ENCODE measurements at regions not wholly inside any gene's neighbourhood (a gene's known extent, or its start where the extent isn't known, plus 50 kb on each side); places are given as distances from the start of the nearest gene placed in this dataset.
A peak's percentile ranks its signal among the peaks of the same experiment; 100 is the strongest.
"Not testable (repeated sequence)": the region's sequence is repeated elsewhere in the genome, so short reads cannot be mapped to it uniquely, and the experiment has no call there.

DNA sequence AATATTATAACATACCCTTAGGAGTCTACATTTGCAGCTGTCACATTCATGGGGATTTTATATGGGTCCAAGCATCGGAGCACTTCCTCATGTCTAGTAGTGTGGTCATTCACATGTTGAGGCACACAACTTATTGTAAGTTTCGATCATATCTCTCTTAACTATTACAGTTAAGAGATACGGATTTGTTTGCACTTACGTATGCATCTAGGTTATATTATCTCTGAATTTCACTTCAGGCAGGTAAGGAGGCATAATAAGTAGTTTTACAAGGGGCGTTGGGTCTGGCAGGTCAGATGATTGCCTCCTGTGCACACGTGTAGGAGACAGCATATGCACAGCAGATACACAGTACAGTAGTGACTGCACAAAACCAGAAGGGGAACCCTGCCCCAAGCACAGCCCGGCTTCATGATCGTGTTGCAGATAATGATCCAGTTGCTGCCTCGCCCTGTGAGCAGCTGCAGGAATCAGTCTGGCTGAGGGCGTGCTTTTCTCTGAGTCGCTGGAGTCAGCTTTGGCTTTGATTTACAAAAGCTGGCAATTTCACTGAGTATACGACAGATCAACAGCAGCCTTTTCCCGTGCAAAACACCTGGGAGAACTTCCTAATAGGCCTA lies 302.9 kb upstream of the GATB start:
- DNase-seq (ENCODE audit: low read depth in 2 of 2): peak; percentile 11 to 14

GRCh38 chr4:152062936-152063620 lies 302.3 kb upstream of the GATB start:
- no peak for DNase-seq (ENCODE audit: low read depth in 2 of 2)

DNA sequence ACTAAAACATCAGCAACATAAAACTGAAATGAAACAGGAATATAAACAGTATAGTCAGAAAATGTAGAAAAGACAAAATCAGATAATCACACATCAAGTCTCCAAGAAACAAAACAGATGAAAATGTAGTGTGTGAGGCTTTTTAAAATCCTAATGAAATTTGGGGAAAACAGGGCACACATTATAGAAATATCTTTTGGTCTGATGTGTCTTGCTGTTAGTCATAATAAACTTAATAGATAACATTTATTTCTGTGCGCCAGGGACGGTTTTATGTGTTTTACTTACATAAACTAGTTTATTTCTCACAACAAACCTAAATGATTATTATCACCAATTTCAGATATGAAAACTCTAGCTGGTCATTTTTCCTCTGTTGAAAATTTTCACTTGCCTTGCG lies 293.9 kb upstream of the GATB start:
- DNase-seq (ENCODE audit: low read depth in 2 of 2): no peak

DNA sequence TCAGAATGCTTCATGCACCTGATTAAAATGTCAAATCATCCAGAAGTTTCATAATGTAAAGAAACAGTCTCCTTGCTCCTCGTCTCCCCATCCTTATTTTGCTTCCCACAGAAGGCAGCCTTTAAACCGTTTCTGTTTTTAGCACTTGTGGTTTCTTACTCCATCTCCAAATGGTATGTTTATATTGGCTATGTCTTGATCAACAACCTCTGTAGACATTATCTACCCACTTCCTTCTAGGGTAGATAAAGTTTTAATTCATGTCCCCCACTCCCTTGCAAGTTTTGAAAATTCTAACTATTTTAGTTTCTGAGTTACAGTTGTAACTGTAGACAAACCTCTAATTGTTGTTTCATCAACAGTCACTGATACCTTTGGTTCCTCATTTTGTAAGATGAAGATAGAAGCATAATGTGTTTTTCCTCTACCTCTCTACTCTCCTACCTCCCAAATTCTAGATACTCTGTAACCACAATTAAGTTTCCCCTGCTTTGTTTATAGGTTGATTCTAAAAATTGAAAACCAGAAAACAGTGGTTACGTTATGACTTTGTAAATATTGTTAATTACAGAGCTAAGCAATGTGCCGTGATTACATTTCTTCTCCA lies 291.7 kb upstream of the GATB start:
- no peak for DNase-seq (ENCODE audit: low read depth in 2 of 2)

GRCh38 chr4:152051332-152051731 lies 290.5 kb upstream of the GATB start:
- DNase-seq (ENCODE audit: low read depth in 2 of 2): not testable (repeated sequence)

- DNase-seq (ENCODE audit: low read depth in 2 of 2): no peak
These were observed 289.3 kb upstream of the GATB start for GRCh38 chr4:152050106-152050505.

GRCh38 chr4:152047451-152047850 lies 286.6 kb upstream of the GATB start:
- DNase-seq (ENCODE audit: low read depth in 2 of 2): no peak

DNA sequence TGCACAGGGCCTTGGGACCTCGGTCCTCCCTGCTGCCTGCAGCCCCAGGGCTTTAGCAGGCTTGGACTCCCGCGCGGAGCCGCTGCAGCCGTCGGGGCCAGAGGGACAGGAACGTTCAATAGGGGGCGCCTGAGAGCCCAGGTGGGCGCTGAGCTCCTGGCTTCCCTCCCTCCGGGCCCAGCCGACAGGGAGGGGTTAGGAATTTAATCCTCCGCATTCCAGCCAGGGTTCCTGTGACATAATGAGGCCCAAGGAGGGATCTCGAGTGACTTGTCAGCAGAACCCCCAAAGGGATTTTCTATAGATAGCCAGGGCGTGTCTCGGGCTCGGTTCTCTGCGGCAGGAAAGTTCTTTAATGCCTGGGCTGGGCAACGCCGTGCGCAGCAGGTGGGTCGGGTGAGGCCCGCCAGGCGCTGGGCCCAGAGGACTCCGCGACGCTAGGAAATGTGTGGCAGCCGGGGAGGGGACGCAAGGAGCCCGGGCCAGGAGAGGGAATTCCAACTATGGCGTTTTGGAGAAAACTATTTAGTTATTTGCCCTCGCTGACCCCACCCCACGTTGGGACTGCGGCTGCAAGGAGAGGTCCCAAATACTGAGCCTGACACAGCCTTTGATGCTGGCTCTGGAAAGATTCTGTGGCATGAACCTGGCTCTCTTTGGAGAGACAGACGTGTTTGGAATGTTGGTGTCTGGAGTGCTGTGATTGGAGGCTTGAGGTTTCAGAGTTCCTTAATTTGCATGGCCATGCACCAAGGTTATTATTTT lies 285.2 kb upstream of the GATB start:
- DNase-seq (ENCODE audit: low read depth in 2 of 2): no peak

DNA sequence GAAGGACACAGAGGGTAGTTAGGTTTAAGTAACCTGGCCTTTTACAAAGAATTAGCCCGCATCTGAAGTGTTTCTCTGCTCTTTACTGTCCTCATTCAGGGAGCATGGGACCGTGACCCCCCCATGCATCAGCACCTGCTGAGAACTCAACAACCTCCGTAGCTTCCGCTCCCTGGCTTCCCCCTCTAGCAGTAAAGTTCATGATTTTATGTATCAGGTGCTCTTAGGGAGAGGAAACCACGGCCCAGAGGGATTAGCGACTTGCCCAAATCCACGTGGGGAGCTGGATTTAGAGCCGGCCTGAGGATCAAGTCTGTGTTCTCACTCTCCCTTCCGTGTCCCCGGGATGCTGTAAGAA lies 284.6 kb upstream of the GATB start:
- no peak for DNase-seq (ENCODE audit: low read depth in 2 of 2)

DNA sequence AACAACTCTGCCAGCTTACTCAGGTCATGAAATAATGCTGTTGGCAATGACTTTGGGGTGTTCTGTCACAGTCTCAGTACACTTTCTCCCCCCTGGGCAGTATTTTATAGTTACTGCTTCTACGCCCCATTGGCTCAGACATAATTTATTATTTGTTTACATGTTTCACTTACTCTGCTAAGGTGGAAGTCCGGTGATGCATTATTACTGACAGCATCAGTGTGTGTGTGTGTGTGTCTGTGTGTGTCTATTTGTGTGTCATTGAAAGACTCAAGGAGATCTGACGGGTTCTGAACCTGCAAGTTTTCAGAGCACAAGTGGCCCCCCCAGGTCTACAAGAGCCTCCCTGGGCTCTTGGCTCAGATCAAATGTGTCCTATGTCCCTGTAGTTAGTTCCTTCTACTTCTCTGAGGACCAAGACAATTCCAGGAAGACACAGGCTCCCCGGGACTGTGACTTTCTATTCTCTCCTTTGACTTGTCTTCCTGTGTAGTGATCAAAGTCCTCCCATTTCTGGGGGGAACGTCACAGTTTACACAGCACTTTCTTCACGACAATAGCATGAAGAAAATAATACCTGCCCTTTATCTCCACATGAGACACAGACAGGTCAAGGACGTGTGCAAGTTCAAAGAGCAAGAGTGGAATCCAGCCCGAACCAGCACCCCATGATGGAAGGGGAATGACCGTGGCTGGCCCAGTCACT lies 283.7 kb upstream of the GATB start:
- DNase-seq (ENCODE audit: low read depth in 2 of 2): no peak

DNA sequence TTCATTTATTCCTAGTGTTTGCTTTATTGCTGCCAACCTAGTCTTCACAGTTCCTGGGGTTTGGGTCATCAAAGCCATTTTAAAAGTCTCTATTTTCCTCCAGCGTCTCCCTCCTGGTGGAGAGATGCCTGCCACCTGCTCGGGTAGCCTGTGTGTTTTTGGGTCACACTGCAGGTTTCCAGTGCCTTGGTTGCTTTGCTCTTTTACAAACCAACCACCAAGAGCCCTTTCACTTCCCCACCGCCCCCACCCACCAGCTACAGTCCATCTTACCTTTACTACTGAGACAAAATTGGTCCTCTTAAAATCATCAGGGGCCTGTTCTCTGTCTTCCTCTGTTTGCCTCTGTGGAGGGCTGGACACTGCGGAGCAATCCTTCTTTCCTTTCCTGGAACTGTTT lies 280.5 kb upstream of the GATB start:
- DNase-seq (ENCODE audit: low read depth in 2 of 2): no peak

GRCh38 chr4:152039691-152040090 lies 278.9 kb upstream of the GATB start:
- no peak for DNase-seq (ENCODE audit: low read depth in 2 of 2)

GRCh38 chr4:152039023-152039481 lies 278.2 kb upstream of the GATB start:
- DNase-seq (ENCODE audit: low read depth in 2 of 2): no peak

GRCh38 chr4:152038238-152038637 lies 277.4 kb upstream of the GATB start:
- no peak for DNase-seq (ENCODE audit: low read depth in 2 of 2)

DNA sequence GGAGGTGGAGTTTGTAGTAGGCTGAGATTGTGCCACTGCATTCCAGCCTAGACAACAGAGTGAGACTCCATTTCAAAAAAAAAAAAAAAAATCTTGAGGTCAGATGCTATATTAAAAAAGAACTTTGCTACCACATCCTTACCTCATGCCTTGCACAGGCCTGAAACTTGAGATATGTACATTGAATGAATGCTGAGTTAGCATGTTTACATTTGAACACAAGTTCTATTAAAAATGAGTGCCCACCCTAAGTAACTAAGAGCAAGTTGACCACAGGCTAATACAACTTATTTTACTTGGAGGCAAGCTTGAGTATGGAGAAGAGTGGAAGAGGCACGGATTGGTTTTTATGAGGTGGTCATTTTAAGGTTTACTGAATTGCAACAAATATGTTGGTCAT lies 276.6 kb upstream of the GATB start:
- no peak for DNase-seq (ENCODE audit: low read depth in 2 of 2)

DNA sequence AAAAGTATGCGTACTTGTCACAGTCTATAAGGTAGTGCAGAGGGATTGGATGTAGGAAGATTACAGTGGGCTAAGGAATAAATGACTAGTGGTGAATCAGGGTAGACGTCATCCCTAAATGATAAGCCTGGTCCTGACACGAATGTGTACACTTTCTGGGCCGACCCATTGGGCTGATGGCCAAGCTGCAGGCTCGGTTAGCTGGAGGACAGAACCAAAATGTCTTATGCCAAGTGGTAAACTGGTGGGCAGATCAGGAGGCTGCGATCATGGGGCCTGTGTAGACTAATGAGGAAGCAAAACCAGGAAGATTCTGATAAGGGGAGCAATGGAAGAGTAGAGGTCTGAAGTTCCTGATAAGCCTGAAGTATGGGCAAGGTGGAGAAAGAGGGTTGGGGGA lies 272.8 kb upstream of the GATB start:
- DNase-seq (ENCODE audit: low read depth in 2 of 2): no peak

- DNase-seq (ENCODE audit: low read depth in 2 of 2): no peak
These were observed 271.9 kb upstream of the GATB start for GRCh38 chr4:152032722-152033131.

GRCh38 chr4:152029631-152030030 lies 268.8 kb upstream of the GATB start:
- no peak for DNase-seq (ENCODE audit: low read depth in 2 of 2)

GRCh38 chr4:152028131-152028530 lies 267.3 kb upstream of the GATB start:
- no peak for DNase-seq (ENCODE audit: low read depth in 2 of 2)

GRCh38 chr4:152024881-152025280 lies 264.1 kb upstream of the GATB start:
- DNase-seq (ENCODE audit: low read depth in 2 of 2): no peak

DNA sequence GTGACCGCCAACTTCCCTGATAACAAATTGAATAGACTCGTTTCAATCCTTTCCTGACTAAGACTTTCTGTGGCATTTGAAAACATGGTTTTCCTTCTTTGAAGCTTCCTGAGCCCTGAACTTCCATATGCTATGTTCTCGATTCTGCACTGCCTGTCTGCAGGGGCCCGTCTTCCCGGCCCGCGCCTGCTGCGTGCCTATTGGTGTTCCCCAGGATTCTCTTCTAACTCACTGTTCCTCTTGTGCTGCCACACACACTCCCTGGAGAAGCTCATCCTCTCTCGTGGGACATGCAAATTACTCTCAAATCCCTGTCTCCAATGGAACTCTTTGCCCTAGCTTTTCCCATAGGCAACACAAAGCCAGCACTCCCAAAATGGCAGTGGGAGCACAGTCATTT lies 262.9 kb upstream of the GATB start:
- DNase-seq (ENCODE audit: low read depth in 2 of 2): no peak

DNA sequence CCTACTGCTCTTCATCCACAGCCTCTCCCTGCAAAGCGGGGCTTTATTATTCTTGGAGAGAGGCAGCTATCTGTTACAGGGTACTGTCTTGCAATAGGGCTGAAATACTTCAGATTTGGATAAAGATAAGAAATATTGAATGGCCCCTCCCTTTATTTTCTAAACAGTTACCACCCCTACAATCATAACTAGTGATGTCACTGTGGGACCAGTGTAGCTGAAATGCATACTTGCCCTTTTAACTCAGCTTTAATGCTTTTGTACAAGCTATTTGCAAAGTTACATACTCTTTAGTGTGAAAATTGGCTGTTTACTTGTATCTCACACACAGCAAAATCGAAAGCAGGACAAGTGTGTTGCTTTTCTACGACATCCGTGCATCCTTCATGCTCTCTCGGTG lies 261.7 kb upstream of the GATB start:
- DNase-seq (ENCODE audit: low read depth in 2 of 2): no peak
